WTC11 (cell line): ENCODE measurements at regions not wholly inside any gene's neighbourhood (a gene's known extent, or its start where the extent isn't known, plus 50 kb on each side); places are given as distances from the start of the nearest gene placed in this dataset.

Source experiments
- CREM ChIP-seq: sonication (generic); formaldehyde crosslinking; IDR thresholded peaks from 2 replicates; pipeline ENCODE4 v1.8.1; 2022; ENCODE audit warnings: mild to moderate bottlenecking, missing genetic modification reagents, moderate library complexity
- ESRRA ChIP-seq: sonication (generic); formaldehyde crosslinking; IDR thresholded peaks from 2 replicates; pipeline ENCODE4 v1.8.1; 2022; ENCODE audit warnings: mild to moderate bottlenecking, missing genetic modification reagents, borderline replicate concordance
- FOXK1 ChIP-seq: sonication (generic); formaldehyde crosslinking; IDR thresholded peaks from 2 replicates; pipeline ENCODE4 v1.8.0; 2022; ENCODE audit warnings: mild to moderate bottlenecking, moderate library complexity, missing genetic modification reagents
- NFYB ChIP-seq: sonication (generic); formaldehyde crosslinking; conservative IDR thresholded peaks from 2 replicates; pipeline ENCODE4 v1.8.0; 2022; ENCODE audit warnings: low read depth, missing genetic modification reagents
- PRRX2 ChIP-seq: fragments of 250-450 bp; sonication (Bioruptor Pico); IDR thresholded peaks from 2 replicates; pipeline ENCODE4 v1.8.0; 2021; ENCODE audit warnings: mild to moderate bottlenecking
- SMAD3 ChIP-seq: sonication (generic); formaldehyde crosslinking; IDR thresholded peaks from 2 replicates; pipeline ENCODE4 v1.8.0; 2022; ENCODE audit warnings: missing genetic modification reagents, mild to moderate bottlenecking, borderline replicate concordance
- SP1 ChIP-seq: sonication (generic); formaldehyde crosslinking; conservative IDR thresholded peaks from 2 replicates; pipeline ENCODE4 v1.8.1; 2022; ENCODE audit warnings: missing genetic modification reagents
- ZNF121 ChIP-seq: sonication (generic); formaldehyde crosslinking; IDR thresholded peaks from 2 replicates; pipeline ENCODE4 v1.8.0; 2023; ENCODE audit warnings: missing genetic modification reagents
- ZNF232 ChIP-seq: sonication (generic); formaldehyde crosslinking; IDR thresholded peaks from 2 replicates; pipeline ENCODE4 v1.8.0; 2022; ENCODE audit warnings: mild to moderate bottlenecking, missing genetic modification reagents
- TF ChIP-seq, protein P1 (sequence below): sonication (generic); formaldehyde crosslinking; IDR thresholded peaks from 2 replicates; pipeline ENCODE4 v1.8.1; 2023; ENCODE audit warnings: mild to moderate bottlenecking, moderate library complexity, missing genetic modification reagents
- TF ChIP-seq, protein P2 (sequence below): fragments of 200-600 bp; IDR thresholded peaks from 2 replicates; pipeline ENCODE4 v1.8.0; 2022; ENCODE audit warnings: antibody characterized with exemption
- TF ChIP-seq, protein P3 (sequence below): sonication (generic); formaldehyde crosslinking; IDR thresholded peaks from 2 replicates; pipeline ENCODE4 v1.8.0; 2023; ENCODE audit warnings: missing genetic modification reagents, mild to moderate bottlenecking, borderline replicate concordance
- TF ChIP-seq, protein P4 (sequence below): sonication (generic); formaldehyde crosslinking; IDR thresholded peaks from 2 replicates; pipeline ENCODE4 v1.8.1; 2022; ENCODE audit warnings: low read depth, mild to moderate bottlenecking, moderate library complexity, missing genetic modification reagents, borderline replicate concordance

DNA sequence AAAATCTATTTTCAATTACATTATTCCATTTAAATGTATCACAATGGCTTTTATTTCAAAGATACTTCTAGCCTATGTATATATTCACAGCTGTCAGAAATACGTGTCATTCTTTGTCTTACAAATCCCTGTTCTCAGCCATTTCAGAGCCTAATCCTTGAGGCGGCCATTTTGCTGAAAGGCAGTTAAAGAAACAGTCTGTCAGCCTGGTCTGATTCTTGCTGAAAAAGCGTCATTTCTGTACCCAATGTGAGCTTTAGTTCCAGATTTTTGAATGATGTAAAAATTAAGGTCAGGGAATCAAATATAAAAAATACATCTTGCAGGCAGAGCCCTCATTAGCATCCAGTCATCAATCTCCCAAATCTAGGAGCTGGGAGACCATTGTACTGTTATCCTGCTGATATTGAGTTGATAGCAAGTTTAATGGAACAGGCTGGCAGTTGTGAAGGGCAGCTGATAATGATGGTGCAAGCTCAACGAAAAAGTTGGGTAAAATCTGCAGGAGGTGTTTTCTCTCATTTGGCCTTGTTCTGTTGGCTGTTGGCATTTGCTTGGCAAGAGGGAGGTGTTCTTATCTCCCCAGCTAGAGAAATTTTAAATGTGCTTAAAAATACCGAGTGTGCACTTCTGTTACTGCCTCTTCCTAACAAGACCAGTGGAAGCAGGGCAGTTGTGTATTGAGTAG, 314.8 kb downstream of the SOX4 start:
- TF ChIP-seq, protein P1, sequence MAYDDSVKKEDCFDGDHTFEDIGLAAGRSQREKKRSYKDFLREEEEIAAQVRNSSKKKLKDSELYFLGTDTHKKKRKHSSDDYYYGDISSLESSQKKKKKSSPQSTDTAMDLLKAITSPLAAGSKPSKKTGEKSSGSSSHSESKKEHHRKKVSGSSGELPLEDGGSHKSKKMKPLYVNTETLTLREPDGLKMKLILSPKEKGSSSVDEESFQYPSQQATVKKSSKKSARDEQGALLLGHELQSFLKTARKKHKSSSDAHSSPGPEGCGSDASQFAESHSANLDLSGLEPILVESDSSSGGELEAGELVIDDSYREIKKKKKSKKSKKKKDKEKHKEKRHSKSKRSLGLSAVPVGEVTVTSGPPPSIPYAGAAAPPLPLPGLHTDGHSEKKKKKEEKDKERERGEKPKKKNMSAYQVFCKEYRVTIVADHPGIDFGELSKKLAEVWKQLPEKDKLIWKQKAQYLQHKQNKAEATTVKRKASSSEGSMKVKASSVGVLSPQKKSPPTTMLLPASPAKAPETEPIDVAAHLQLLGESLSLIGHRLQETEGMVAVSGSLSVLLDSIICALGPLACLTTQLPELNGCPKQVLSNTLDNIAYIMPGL, result no peak
- TF ChIP-seq NFYB (no peak), CREM (CRISPR knock-in tag) (no peak), ZNF121 (CRISPR knock-in tag) (no peak), FOXK1 (CRISPR knock-in tag) (no peak), PRRX2 (CRISPR knock-in tag) (no peak), ZNF232 (CRISPR knock-in tag) (no peak), SP1 (CRISPR knock-in tag) (no peak), ESRRA (CRISPR knock-in tag) (no peak), SMAD3 (CRISPR knock-in tag) (no peak)
- TF ChIP-seq, protein P2, sequence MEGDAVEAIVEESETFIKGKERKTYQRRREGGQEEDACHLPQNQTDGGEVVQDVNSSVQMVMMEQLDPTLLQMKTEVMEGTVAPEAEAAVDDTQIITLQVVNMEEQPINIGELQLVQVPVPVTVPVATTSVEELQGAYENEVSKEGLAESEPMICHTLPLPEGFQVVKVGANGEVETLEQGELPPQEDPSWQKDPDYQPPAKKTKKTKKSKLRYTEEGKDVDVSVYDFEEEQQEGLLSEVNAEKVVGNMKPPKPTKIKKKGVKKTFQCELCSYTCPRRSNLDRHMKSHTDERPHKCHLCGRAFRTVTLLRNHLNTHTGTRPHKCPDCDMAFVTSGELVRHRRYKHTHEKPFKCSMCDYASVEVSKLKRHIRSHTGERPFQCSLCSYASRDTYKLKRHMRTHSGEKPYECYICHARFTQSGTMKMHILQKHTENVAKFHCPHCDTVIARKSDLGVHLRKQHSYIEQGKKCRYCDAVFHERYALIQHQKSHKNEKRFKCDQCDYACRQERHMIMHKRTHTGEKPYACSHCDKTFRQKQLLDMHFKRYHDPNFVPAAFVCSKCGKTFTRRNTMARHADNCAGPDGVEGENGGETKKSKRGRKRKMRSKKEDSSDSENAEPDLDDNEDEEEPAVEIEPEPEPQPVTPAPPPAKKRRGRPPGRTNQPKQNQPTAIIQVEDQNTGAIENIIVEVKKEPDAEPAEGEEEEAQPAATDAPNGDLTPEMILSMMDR, result no peak
- TF ChIP-seq, protein P3, sequence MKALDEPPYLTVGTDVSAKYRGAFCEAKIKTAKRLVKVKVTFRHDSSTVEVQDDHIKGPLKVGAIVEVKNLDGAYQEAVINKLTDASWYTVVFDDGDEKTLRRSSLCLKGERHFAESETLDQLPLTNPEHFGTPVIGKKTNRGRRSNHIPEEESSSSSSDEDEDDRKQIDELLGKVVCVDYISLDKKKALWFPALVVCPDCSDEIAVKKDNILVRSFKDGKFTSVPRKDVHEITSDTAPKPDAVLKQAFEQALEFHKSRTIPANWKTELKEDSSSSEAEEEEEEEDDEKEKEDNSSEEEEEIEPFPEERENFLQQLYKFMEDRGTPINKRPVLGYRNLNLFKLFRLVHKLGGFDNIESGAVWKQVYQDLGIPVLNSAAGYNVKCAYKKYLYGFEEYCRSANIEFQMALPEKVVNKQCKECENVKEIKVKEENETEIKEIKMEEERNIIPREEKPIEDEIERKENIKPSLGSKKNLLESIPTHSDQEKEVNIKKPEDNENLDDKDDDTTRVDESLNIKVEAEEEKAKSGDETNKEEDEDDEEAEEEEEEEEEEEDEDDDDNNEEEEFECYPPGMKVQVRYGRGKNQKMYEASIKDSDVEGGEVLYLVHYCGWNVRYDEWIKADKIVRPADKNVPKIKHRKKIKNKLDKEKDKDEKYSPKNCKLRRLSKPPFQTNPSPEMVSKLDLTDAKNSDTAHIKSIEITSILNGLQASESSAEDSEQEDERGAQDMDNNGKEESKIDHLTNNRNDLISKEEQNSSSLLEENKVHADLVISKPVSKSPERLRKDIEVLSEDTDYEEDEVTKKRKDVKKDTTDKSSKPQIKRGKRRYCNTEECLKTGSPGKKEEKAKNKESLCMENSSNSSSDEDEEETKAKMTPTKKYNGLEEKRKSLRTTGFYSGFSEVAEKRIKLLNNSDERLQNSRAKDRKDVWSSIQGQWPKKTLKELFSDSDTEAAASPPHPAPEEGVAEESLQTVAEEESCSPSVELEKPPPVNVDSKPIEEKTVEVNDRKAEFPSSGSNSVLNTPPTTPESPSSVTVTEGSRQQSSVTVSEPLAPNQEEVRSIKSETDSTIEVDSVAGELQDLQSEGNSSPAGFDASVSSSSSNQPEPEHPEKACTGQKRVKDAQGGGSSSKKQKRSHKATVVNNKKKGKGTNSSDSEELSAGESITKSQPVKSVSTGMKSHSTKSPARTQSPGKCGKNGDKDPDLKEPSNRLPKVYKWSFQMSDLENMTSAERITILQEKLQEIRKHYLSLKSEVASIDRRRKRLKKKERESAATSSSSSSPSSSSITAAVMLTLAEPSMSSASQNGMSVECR (CRISPR knock-in tag), result no peak
- TF ChIP-seq, protein P4, sequence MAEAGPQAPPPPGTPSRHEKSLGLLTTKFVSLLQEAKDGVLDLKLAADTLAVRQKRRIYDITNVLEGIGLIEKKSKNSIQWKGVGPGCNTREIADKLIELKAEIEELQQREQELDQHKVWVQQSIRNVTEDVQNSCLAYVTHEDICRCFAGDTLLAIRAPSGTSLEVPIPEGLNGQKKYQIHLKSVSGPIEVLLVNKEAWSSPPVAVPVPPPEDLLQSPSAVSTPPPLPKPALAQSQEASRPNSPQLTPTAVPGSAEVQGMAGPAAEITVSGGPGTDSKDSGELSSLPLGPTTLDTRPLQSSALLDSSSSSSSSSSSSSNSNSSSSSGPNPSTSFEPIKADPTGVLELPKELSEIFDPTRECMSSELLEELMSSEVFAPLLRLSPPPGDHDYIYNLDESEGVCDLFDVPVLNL (CRISPR knock-in tag), result no peak
